HG02588 (cell line): ENCODE measurements at regions not wholly inside any gene's neighbourhood (a gene's known extent, or its start where the extent isn't known, plus 50 kb on each side); places are given as distances from the start of the nearest gene placed in this dataset.
"Not testable (repeated sequence)": the region's sequence is repeated elsewhere in the genome, so short reads cannot be mapped to it uniquely, and the experiment has no call there.

Experiments
- ATAC-seq: cut with Tn5 transposase; IDR thresholded peaks from one replicate; pipeline ENCODE4 v1.9.1; 2021; ENCODE audit warnings: mild to moderate bottlenecking, moderate library complexity; ENCODE audit not compliant: unreplicated experiment

DNA sequence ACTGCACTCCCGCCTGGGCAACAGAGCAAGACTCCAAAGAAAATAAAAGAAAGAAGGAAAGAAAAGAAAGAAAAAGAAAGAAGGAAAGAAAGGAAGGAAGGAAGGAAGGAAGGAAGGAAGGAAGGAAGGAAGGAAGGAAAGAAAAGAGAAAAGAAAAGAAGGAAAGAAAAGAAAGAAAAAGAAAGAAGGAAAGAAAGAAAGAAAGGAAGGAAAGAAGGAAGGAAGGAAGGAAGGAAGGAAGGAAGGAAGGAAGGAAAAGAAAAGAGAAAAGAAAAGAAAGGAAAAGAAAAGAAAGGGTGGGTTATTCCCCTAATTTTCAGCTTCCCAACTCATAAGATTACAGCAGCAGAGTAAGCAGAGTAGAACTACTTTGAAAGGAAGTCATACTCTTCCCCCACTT, 64.4 kb downstream of the TMEM200C start:
- ATAC-seq = not testable (repeated sequence)

DNA sequence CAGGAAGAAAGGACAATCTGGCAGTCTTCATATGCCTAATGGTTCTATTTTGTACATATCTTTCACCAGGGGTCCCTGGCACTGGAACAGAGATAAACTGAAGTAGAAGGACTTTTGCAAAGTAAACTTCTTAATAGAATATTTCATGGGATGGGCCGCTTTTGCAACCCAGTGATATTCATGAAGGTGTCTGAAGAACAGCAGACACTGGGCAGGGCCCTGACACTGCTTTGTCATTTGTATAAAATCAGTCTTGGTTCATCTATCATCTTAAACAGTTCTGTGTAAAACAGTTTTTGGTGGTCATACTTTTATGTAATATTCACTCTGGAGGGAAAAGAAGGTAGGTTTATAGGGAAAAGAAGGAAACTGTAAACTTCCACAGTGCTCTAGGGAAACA, 66.4 kb downstream of the TMEM200C start:
- ATAC-seq = no peak

DNA sequence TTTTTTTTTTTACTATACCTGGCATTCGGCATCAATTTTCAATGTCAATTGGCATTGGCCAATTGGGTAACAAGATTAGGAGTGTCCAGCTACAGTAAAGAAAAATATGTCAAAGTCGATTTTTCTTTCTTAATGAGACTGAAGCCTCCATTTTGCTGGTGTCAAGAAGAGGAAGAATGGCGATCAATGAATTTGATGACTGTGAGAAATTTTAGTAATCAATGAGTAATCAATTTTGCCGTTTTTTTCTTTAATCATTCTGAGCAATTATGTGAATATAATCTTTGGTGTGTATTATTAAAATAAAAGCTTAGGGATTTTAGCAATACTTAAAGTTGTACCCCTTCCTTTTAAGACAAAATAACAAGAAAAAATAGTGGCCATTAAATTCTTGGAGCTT, 69.7 kb downstream of the TMEM200C start:
- no peak for ATAC-seq

DNA sequence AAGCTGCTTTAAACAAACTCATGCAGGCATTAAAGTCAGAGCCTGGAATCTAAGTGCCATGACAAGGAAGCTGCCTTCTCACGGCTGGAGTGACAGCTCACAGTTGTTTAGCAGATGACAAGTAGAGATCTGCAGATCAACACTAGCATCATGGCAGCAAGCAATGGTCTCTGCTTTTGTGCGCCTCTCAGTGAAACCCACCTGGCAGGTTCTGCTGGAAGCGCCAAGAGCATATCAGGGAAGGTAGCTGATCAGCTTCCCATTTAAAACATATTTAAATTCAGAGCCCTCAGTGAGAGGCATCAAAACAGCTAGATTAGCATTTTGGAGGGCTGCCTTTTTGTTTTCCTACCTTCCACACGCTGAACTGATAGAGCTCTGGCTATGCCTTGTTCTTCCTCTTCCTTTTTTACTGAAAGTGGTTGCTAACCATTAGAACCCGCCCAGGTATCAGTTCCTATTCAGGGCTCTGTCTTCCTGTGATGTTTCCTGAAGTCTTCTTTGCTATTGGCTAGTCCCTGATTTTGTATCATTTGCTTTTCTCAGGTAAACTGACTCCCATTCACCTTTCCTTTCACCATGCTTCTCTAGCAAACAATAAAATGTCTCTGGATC, 70.8 kb downstream of the TMEM200C start:
- no peak for ATAC-seq

DNA sequence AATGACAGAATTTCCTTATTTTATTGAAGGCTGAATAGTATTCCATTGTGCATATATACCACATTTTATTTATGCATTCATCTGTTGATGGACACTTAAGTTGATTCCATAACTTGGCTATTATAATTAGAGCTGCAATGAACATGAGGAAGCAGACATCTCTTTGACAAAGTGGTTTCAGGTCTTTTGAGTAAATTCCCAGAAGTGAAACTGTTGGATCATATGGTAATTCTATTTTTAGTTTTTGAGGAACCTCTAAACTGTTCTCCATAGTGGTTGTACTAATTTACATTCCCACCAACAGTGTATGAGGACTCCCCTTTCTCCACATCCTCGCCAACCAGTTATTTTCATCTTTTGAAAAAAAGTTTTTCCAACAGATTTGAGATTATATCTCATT, 77.5 kb downstream of the TMEM200C start:
- no peak for ATAC-seq

DNA sequence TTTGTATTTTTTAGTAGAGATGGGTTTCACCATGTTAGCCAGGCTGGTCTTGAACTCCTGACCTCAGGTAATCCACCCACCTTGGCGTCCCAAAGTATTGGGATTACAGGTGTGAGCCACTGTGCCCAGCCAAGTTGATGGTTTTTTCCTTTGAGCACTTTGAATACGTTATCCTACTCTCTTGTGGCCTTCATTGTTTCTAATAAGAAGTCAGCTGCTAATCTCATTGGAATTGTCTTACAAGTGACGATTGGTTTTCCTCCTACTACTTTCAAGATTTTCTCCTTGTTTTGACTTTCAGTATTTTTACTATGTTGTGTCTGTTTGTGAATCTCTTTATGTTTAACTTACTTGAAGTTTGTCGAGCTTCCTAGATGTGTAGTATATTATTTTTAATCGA, 88.5 kb downstream of the TMEM200C start:
- ATAC-seq = no peak

DNA sequence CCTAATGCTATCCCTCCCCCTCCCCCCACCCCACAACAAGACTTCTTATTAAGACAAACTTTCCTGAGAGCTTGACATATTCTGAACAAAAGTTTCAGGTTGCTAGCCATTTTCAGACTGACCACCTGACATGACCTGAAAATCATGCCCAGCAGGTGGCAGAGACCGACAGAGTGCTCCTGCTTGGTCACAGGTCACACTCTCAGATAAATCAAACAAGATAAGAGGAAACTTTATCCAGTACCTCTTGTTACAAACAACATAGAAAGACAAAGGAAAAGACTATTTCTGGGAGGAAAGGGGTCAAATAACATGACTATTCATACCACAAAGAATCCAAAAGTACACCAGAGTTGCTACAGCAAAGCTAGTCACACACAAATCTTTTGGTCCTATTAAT, 107.4 kb downstream of the TMEM200C start:
- no peak for ATAC-seq

DNA sequence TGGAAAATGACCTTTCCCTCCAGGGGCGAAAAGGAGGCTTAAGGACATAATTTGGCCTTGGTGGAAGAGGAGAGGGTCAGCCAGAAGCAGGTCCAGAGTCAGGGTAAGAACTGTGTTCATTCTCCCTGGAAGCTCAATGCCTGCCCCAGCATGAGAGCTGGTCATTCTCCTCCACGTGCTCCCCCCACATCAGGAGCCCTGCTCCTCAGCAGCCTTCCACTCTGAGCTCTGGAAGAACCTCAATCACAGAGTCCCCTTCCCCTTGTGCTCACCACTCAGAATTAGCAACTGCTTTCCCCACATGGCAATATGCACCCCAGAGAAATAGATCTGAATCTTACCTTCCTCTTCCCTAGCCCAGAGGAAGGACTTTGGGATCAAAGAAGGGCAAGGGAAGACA, 115.4 kb downstream of the TMEM200C start:
- ATAC-seq = no peak

DNA sequence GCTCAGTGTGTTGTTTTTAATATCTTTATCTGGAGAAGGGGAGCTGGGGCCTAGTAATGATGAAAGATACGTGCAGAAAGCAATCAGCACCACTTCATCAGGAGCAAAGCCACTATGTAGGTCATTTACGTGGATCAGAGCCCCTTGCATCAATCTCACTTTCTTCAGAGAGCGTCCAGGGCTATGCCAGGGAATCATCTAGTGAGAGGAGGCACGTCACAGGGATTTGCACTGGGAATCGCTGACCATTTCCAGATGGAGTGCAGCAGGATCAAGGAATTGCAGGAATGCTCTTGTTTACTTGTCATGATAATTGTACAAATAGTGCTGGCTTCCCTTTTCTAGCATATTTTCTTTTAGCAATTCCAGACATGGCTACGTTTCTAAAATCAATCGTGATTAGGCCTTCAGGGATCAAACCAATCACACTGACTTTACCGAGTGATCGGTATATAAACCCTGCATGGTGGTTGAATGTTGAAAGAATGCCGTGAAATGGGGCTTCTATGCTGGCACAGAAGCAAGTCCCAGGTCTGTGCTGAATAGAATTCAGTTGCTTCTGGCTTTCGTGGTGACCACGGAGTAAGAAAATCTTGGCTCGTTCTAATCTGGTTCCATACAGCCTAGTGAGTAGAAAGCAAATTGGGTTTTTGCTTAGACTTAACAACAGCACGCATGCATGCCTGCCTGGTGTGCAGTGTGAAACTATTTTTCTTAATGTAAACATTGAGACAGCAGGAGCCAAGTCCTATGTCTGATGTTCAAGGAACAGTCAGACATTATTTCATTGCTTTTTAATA, 122.8 kb downstream of the TMEM200C start:
- ATAC-seq = no peak

DNA sequence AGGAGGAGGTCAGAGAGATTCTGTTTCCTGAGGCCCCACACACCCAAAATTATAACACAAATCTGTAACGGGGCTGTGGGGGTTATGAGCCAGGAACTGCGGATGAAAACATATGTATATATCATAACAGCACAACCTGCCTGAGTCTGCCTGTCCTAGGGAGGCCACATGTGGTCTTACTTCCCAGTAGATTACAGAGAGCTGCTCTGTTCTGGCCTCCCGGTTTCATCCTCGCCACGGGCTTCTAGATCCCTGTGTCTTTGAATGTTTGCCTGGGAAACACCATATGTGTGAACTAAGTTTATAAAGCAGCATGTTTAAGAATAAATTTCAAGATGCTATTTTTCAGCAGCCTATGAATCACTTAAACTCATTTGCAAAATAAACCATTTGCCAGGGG, 124.0 kb downstream of the TMEM200C start:
- ATAC-seq = no peak

DNA sequence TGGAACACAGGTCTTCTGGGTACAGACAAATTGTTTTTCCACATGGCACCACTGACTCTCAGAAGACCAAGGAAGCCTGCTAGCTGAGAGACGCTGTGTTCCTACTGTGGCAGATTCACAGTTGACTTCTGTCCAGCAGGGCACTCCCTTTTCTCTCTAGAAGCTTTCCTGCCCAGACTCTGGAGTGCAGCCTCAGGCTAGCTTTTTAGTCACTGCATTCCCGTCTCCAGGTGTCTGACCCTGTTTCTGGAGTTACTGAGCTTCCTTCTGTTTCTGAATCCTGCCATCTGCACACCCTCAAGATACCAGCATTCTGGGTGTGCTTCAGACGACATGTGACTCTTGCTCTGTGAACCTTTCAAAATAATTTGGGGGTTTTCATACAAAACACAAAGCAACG, 125.1 kb downstream of the TMEM200C start:
- no peak for ATAC-seq

DNA sequence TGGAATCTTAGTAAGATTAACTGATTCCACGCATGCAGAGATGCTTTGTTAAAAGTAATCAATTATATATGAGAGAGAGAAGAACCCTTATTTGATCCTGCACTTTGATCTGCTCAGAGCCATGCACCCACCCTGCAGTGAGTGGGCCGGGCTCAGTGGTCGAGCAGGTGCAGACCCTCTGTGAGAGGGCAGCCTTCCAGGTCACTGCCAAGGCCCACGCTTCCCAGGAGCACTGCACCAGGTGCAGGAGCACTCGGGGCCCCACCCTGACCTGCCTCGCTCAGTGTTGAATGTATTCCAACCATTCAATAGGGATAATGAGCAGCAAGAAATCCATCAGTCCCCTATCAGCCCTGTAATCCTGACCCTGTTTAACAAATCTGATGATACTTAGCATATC, 126.9 kb downstream of the TMEM200C start:
- no peak for ATAC-seq

DNA sequence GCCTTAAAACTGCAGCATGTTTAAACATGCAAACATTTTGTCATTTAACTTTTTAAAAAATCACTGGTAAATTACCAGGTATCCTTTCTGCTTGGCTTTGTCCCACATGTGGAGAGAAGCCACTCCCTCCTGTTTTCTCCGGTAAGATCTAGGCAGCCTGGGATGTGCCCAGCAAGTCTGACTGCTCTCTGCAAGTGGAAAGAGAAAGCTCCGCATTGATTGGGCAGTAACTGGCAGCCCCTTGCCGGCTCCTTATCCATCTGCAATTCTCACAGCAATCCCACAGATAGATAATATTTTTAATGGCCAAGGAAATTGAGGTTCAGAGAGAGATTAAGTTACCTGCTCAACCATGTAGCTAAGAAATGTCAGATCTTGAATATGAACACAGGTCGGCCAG, 136.1 kb downstream of the TMEM200C start:
- ATAC-seq = no peak

DNA sequence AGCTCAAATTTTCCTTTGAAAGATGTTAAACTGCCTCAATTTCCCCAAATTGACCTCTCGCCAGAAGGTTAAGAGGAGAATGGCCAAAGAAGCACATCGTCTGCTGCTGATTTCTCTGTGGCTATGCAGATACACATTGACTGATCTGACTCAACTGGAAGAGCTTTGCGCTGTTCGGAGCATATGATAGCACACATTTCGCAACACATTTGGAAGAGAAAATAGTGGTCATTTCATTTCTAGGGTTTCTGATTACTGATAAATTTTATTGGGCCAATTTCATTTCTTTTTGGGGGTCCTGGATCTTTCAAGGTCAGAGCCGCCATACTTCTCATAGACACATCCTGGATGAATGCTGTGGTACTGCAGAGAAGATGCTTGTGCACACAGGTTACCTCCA, 138.5 kb downstream of the TMEM200C start:
- no peak for ATAC-seq

DNA sequence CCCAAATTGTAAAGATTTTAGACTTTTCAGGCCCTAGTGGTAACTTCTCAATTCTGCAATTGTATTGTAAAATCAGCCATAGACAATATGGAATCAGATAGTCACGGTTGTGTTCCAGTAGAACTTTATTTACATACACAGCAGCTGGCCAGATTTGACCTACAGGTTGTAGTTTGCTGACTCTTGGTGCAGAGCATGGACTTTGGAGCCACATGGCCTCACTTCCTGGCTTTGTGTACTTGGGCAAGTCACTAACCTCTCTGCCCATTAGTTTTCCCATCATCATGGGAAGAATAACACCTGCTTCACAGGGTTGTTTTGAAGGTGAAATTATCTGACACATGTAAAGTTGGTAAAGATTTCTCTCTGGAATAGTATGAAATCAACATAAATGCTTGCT, 147.6 kb downstream of the TMEM200C start:
- ATAC-seq = no peak

DNA sequence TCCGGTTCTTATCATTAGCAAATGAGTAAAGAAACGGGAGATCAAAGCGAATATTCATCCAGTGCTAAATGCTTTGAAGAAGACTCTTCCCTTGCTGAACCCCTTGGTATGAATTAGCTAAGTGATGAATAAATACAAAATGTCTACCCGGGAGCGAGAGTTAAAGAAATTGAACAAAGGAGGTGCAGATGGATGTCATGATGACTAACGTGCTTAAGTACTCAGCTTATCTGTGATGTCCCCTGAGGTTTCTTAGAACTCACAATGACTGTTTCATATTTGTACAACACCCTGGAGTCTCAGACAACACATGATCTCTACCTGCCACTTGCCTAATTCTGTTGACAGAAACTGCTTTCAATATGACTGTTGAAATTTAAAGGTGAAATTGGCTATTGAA, 148.5 kb downstream of the TMEM200C start:
- ATAC-seq = no peak

DNA sequence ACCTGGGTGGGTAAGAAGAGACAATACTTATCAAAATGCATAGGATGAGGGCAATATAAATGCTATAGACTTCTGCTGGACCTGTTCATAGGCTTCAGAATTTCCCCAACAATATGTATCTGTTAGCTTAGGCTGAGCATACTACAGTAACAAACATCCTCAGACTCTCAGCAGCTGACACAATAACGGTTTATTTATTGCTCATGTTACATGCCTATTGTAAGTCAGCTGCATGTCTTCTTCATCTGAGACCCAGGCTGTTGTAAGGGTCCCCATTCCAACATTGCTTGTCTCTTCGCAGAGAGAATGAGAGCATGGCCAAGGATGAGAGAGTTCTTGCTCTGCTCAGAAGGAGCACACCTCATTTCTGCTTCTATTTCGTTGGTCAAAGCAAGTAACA, 150.7 kb downstream of the TMEM200C start:
- ATAC-seq = no peak

DNA sequence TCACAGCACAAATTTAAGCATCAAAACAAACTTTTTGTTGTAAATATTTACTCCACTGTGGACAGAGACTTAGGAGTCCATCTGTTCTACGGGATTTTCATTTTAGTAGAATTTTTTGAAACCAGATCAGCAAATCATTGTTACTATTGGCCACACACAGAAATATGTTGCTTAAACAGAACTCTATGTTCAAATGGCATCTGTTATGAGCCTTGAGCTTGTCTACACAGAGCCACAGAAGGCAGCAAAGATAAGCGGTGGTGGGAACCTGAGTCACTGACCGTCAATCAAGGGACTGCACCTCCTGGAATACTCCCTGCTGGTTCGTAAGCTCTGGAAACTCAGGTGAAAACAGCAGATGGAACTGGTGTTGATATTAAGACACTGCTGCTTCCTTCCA, 156.8 kb downstream of the TMEM200C start:
- ATAC-seq = no peak

DNA sequence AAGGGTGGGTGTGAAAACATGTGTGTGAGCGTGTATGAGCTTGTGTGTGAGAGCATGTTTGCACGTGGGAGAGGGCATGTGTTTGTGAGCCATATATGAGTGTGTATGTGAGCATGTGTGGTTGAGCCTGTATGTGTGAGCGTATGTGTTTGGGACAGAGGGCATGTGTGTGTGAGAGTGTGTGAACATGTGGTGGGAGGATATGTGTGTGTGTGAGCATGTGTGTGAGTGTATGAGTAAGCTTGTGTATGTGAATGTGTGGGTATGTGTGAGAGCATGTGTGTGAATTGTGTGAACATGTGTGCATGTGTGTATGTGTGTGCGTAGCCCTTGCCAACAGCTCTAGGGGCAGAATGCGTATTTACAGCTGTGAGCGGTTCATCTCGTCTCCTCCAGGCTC, 163.0 kb downstream of the TMEM200C start:
- ATAC-seq = no peak

DNA sequence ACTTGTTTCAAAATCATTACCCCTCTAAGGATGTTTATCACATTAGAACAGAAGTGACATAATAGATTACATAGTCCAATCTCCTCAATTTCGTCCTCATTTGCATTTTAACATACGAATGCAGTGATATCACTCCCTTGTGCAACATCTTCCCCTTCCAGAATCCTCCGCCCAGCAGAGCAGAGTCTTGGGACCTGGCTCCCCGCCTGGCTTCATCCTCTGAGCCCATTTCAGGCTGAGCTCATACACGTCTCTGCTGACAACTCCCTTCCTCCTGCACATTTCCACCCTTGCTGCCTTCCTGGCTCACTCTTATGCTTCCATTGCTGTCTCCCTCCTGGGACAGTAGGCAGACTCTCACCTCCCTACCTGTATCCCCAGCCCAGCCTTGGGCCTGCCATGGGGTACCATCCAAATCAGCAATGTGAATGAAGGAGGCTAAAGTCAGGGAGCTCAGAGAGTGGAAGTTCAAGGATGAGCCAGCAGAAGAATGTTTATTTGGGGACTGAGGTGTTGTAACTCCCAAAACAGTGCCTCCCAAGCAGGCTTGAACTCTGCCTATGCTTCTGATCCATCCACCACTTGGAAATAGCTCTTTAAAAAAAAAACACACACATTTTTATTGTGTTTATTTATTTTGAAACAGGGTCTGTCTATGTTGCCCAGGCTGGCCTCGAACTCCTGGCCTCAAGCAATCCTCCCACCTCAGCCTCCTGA, 165.2 kb downstream of the TMEM200C start:
- no peak for ATAC-seq

DNA sequence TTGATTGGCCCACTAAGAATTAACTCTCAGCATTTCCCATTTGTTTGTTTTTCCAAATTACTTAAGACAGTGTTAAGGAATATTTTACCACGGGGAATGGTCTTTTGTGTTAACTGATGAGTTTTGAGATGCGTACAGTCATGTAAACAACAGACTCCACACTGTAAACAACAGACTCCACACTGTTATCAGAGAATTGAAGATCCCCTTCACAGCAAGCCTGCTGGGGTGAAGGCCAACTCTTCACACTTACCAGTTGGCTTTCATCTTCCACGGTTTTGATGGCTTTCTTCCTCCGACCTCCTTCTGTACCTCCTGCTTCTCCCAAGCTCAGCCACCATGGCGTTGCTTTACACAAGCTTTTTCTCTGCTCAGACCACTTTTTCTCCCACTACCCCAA, 166.8 kb downstream of the TMEM200C start:
- no peak for ATAC-seq

DNA sequence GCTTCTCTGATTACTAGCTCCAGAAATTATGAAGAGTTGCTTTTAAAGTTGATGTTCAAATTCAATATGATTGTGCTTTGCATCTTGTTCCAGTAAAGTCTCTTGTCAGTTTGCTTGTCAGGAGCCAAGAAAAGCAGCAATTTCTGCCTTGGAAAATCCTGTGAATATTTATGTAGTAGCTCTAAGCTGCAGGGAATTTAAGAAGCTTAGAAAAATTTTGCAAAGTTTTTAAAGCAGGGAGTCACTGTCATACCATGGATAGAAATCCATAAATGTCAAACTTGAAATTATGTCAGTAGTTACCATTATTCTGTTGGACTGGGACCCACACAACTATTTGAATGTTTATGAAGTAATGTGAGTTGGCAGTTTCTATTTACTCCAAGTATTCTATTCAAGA, 169.3 kb downstream of the TMEM200C start:
- no peak for ATAC-seq
